SH-SY5Y (cell line): ENCODE measurements at regions not wholly inside any gene's neighbourhood (a gene's known extent, or its start where the extent isn't known, plus 50 kb on each side); places are given as distances from the start of the nearest gene placed in this dataset.

Experiments
- GATA2 ChIP-seq: IDR thresholded peaks from 2 replicates; pipeline ENCODE4 v1.6.1; 2011; ENCODE audit warnings: mild to moderate bottlenecking, low read depth, low read length
- GATA3 ChIP-seq: IDR thresholded peaks from 2 replicates; pipeline ENCODE4 v1.6.1; 2011; ENCODE audit warnings: low read depth, mild to moderate bottlenecking, low read length, moderate library complexity

DNA sequence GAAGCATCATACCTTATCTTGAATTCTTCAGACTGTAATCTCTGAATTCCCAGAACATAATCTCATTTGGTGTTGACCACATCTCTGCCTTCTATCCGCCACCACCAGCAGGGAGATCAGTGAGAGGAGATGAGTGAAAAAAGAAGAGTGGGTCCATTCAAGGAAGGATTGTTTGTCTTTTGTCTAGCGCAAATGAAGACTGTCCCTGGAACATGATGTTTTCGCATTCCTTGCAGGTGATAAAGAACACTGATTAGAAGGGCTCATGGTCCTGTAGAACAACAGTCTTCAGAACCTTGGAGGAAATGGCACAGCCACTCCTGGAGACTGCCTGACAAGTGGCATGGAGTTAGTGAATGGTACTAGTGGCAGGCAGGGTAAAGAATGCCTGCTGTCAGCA, 869.6 kb downstream of the JRKL start:
- TF ChIP-seq GATA2 (no peak), GATA3 (no peak)
